ENCODE measurements at regions not wholly inside any gene's neighbourhood (a gene's known extent, or its start where the extent isn't known, plus 50 kb on each side); places are given as distances from the start of the nearest gene placed in this dataset.

- DNase-seq (ENCODE audit: low read depth, low spot score) = no peak
- in situ Hi-C loops (cut with HindIII; ENCODE audit: low pct_unique_long_range_greater_than_20kb, low sequenced_read_pairs) = no loop called here
Observed at GRCh38 chr10:128971374-128972035, 495.5 kb upstream of the MGMT start.

DNA sequence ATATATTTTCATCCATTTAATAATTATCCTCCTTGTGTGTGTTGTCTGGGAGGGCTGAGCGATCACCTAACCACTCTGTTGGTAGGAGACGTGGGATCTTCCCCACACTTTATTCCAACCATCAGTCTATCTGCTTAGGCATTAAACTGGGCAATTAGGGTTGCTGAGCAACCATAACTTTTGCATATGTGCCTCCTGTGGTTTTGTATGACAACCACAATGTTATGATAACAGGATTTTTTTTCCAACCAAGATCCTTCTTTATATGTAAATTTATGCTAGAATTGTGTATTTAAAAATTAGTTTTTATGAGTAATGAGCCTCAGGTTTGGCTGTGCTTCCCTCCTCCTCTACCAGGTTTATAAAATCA lies 495.0 kb upstream of the MGMT start:
- in situ Hi-C loops (cut with HindIII; ENCODE audit: low pct_unique_long_range_greater_than_20kb, low sequenced_read_pairs) = no loop called here
- DNase-seq (ENCODE audit: low read depth, low spot score) = no peak

- no peak for DNase-seq (ENCODE audit: low read depth, low spot score)
- in situ Hi-C loops (cut with HindIII; ENCODE audit: low pct_unique_long_range_greater_than_20kb, low sequenced_read_pairs) = no loop called here
Observed at GRCh38 chr10:128973221-128973620, 493.8 kb upstream of the MGMT start.

GRCh38 chr10:128976856-128977255 lies 490.2 kb upstream of the MGMT start:
- in situ Hi-C loops (cut with HindIII; ENCODE audit: low pct_unique_long_range_greater_than_20kb, low sequenced_read_pairs) = no loop called here
- DNase-seq (ENCODE audit: low read depth, low spot score) = no peak

GRCh38 chr10:128978211-128978610 lies 488.8 kb upstream of the MGMT start:
- no peak for DNase-seq (ENCODE audit: low read depth, low spot score)
- in situ Hi-C loops (cut with HindIII; ENCODE audit: low pct_unique_long_range_greater_than_20kb, low sequenced_read_pairs) = no loop called here

GRCh38 chr10:128979405-128979804 lies 487.6 kb upstream of the MGMT start:
- in situ Hi-C loops (cut with HindIII; ENCODE audit: low pct_unique_long_range_greater_than_20kb, low sequenced_read_pairs) = no loop called here
- no peak for DNase-seq (ENCODE audit: low read depth, low spot score)

DNA sequence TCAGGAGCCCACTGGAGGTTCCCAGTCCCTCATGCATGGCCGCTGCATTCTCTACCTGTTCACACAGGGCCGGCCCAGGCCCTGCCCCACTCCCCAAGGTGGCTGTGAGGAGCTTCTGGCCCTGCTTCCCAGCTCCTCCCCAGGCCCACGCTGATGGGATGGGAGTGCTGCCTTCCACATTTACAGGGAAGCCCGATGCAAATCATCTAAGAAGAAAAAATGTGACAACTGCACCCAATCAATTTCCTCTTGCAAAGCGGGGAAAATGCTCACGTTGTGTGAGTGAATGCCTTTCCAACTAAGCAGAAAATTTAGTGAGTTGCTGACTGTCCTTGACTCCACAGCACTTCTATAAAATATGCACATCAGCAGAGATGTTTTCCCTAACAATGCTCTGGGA lies 485.8 kb upstream of the MGMT start:
- no peak for DNase-seq (ENCODE audit: low read depth, low spot score)
- in situ Hi-C loops (cut with HindIII; ENCODE audit: low pct_unique_long_range_greater_than_20kb, low sequenced_read_pairs) = no loop called here

DNA sequence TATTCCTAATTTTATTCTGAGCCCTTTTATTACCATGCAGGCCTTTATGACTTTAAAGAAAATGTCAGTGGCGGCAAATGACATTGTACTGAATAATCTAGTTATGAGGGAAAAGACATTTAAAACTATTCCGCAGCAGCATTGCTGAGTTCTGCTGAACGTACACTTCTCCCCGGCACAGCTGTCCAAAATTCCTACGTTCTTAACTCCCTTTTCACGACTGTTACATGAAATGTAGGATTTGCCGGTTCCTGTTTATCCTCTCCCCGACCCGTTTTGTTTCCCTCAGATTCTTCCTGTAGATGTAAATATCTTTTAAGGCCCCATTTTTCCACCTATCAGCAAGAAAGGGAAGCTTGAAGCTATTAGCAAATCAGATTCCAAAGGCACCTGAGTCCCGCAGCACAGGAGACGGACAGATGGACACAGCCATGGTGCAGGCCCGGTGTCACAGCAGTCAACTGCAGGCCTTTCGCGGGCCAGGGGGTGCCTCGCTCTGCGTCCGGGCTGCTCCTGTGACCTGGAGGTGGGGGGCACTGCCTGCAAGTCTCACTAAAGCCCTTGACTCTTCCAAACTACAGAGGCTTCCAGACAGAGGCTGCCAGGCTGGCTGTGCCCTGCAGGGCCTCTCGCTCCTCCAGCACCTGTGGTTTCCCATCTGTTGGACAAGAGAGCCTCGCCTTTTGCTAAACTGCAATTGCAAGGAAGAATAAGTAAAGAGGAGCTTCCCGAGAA lies 485.0 kb upstream of the MGMT start:
- in situ Hi-C loops (cut with HindIII; ENCODE audit: low pct_unique_long_range_greater_than_20kb, low sequenced_read_pairs) = no loop called here
- no peak for DNase-seq (ENCODE audit: low read depth, low spot score)

- DNase-seq (ENCODE audit: low read depth, low spot score) = no peak
- in situ Hi-C loops (cut with HindIII; ENCODE audit: low pct_unique_long_range_greater_than_20kb, low sequenced_read_pairs) = no loop called here
Observed at GRCh38 chr10:128982616-128982915, 484.5 kb upstream of the MGMT start.

DNA sequence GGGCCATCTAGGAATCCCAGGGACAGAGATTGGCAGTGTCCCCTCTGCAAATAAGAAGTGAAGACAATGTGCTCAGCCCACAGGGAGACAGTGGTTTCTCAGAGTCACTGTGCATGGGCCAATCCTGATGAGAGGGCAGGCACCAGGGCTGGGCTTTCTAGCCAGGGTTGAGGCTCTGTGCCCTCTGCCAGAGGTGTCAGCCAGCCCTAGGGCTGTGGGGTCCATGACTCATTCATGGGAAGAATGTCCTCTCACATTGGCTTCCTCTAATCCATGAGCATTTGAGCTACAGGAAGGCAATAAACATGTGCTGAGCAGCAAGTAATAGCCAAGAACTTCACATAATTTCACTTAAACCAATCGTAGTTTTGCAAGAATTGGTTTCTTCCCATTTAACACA lies 482.0 kb upstream of the MGMT start:
- in situ Hi-C loops (cut with HindIII; ENCODE audit: low pct_unique_long_range_greater_than_20kb, low sequenced_read_pairs) = no loop called here
- DNase-seq (ENCODE audit: low read depth, low spot score) = no peak

DNA sequence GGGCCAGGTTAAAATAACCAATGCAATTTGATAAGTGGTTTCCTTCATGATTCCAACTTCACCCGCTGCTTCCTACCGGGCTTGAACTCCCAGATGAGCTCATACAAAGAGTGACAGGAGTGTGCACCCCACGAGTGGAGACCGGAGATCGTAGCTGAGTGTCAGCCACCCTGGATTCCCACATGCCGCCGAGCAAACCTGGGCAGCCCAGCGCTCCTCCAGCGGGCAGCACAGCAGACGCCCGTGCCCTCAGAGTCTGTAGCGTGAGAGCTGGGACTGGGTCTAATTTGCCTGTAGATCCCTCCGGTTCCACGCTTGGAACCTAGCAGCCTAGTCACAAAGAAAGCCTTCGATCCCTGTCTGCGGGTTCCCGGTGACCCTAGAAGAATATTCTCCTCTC lies 476.1 kb upstream of the MGMT start:
- DNase-seq (ENCODE audit: low read depth, low spot score) = no peak
- in situ Hi-C loops (cut with HindIII; ENCODE audit: low pct_unique_long_range_greater_than_20kb, low sequenced_read_pairs) = no loop called here

- DNase-seq (ENCODE audit: low read depth, low spot score) = no peak
- in situ Hi-C loops (cut with HindIII; ENCODE audit: low pct_unique_long_range_greater_than_20kb, low sequenced_read_pairs) = no loop called here
Observed at GRCh38 chr10:128992770-128993169, 474.3 kb upstream of the MGMT start.

DNA sequence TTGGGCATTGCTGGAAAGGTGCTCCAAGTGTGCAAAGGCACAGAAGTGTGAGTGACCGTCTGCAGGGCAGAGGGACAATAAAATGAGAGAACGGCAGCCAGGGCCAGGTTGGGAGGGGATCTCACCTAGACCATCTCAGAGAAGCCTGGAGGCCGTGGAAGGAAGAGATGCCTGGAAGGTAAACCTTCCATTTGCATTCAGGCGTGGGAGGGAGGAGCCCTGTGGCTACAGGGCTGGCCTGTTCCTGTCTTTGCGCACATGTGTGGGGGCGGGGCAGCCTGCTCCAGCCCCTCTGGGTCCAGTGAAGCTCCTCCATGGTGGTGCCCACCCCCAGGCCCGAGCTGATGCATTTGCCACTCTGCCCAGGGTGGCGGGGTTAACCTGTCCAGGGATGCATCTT lies 473.6 kb upstream of the MGMT start:
- in situ Hi-C loops (cut with HindIII; ENCODE audit: low pct_unique_long_range_greater_than_20kb, low sequenced_read_pairs) = no loop called here
- DNase-seq (ENCODE audit: low read depth, low spot score) = no peak

DNA sequence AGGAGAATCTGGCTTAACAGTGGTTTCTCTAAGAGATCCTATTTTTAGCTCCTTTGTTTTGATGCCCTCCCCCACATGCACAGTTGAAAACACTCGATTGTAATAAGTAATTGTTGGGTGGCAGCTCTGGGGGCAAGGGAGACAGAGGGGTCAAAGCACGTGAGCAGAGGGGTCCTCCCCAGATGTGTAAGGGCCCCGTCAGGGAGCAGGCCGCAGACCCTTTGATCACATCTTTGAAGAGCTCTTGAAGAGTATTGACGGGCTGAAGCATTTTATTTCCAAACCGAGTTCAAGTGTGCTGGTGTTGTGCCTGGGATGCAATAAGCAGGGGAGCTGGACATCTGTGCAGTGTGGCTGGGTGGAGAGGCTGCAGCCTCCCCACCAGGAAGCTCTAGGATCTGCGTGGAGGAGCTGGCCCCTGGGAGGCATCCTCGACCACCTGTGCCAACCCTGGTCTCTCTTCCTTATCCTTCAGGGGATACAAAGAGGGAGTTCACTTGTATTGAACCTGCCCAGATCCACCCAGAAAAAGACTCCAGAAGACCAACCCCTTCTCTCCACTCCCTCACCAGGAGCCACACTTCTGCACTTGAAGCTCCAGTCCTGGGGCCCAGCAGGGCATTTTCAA lies 473.0 kb upstream of the MGMT start:
- in situ Hi-C loops (cut with HindIII; ENCODE audit: low pct_unique_long_range_greater_than_20kb, low sequenced_read_pairs) = no loop called here
- no peak for DNase-seq (ENCODE audit: low read depth, low spot score)

GRCh38 chr10:128994598-128995143 lies 472.4 kb upstream of the MGMT start:
- in situ Hi-C loops (cut with HindIII; ENCODE audit: low pct_unique_long_range_greater_than_20kb, low sequenced_read_pairs) = no loop called here

DNA sequence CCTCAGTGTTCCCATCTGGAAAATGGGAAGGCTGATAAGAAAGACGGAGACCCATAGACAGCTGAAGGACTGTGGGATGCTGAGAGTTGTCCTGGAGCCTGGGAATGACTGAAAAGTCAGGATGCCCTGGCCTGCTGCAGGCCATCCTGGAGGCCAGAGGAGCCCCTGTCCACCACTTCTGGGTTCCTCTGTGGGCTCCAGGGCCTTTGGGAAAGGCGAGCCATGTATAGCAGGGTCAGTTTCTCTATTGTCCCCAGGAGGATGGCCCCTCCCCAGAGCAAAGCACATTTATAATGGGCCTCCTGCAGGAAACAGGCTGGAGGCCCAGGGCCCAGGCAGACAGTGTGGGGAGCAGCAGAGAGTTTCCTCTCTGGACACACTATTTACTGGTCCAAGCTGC lies 471.4 kb upstream of the MGMT start:
- DNase-seq (ENCODE audit: low read depth, low spot score) = no peak
- in situ Hi-C loops (cut with HindIII; ENCODE audit: low pct_unique_long_range_greater_than_20kb, low sequenced_read_pairs) = no loop called here

More at GRCh38 chr10:128994598-128995143, 472.4 kb upstream of the MGMT start:
- no peak for DNase-seq (ENCODE audit: low read depth, low spot score)

GRCh38 chr10:128996092-128996491 lies 470.9 kb upstream of the MGMT start:
- in situ Hi-C loops (cut with HindIII; ENCODE audit: low pct_unique_long_range_greater_than_20kb, low sequenced_read_pairs) = no loop called here
- DNase-seq (ENCODE audit: low read depth, low spot score) = no peak

GRCh38 chr10:128998101-128998805 lies 468.8 kb upstream of the MGMT start:
- DNase-seq (ENCODE audit: low read depth, low spot score) = no peak
- in situ Hi-C loops (cut with HindIII; ENCODE audit: low pct_unique_long_range_greater_than_20kb, low sequenced_read_pairs) = no loop called here

Data from SK-MEL-5 (cell line).